NT2/D1 (cell line): ENCODE measurements at regions not wholly inside any gene's neighbourhood (a gene's known extent, or its start where the extent isn't known, plus 50 kb on each side); places are given as distances from the start of the nearest gene placed in this dataset.

ENCODE experiments used
- SUZ12 ChIP-seq: IDR thresholded peaks from 2 replicates; pipeline ENCODE4 v1.6.1; 2011; ENCODE audit not compliant: insufficient read length, insufficient read depth; ENCODE audit errors: extremely low read depth
- YY1 ChIP-seq: IDR thresholded peaks from 2 replicates; pipeline ENCODE4 v1.6.1; 2011; ENCODE audit not compliant: insufficient read length, insufficient read depth
- ZNF274 ChIP-seq: IDR thresholded peaks from 2 replicates; pipeline ENCODE4 v1.6.1; 2011; ENCODE audit warnings: mild to moderate bottlenecking, low read depth, low read length

GRCh38 chr5:135194573-135195269, 160.7 kb upstream of the PITX1 start:
- TF ChIP-seq ZNF274, result no peak
- TF ChIP-seq YY1, result no peak
- no peak for TF ChIP-seq SUZ12
